ENCODE measurements at regions not wholly inside any gene's neighbourhood (a gene's known extent, or its start where the extent isn't known, plus 50 kb on each side); places are given as distances from the start of the nearest gene placed in this dataset.
"Not testable (repeated sequence)": the region's sequence is repeated elsewhere in the genome, so short reads cannot be mapped to it uniquely, and the experiment has no call there.

- no peak for DNase-seq
Measured at GRCh38 chr7:84941936-84942335, 244.9 kb downstream of the SEMA3D start.

GRCh38 chr7:84941291-84941690 is 245.6 kb downstream of the SEMA3D start:
- no peak for DNase-seq

GRCh38 chr7:84939888-84940287 is 247.0 kb downstream of the SEMA3D start:
- DNase-seq: no peak

GRCh38 chr7:84939442-84939841 is 247.4 kb downstream of the SEMA3D start:
- DNase-seq: no peak

GRCh38 chr7:84924353-84924752 is 262.5 kb downstream of the SEMA3D start:
- no peak for DNase-seq

- DNase-seq: no peak
Measured at GRCh38 chr7:84923348-84923747, 263.5 kb downstream of the SEMA3D start.

GRCh38 chr7:84921154-84921553 is 265.7 kb downstream of the SEMA3D start:
- no peak for DNase-seq

GRCh38 chr7:84916973-84917372 is 269.9 kb downstream of the SEMA3D start:
- not testable (repeated sequence) for DNase-seq

- no peak for DNase-seq
Measured at GRCh38 chr7:84916161-84916560, 270.7 kb downstream of the SEMA3D start.

GRCh38 chr7:84914598-84914997 is 272.3 kb downstream of the SEMA3D start:
- DNase-seq: no peak

- DNase-seq: no peak
Measured at GRCh38 chr7:84913731-84914130, 273.1 kb downstream of the SEMA3D start.

GRCh38 chr7:84912993-84913635 is 273.7 kb downstream of the SEMA3D start:
- DNase-seq: no peak

- DNase-seq: no peak
Measured at GRCh38 chr7:84912537-84912936, 274.3 kb downstream of the SEMA3D start.

GRCh38 chr7:84912018-84912417 is 274.8 kb downstream of the SEMA3D start:
- DNase-seq: no peak

- DNase-seq: no peak
Measured at GRCh38 chr7:84911077-84911476, 275.8 kb downstream of the SEMA3D start.

GRCh38 chr7:84910322-84910721 is 276.5 kb downstream of the SEMA3D start:
- DNase-seq: not testable (repeated sequence)

GRCh38 chr7:84908196-84908793 is 278.6 kb downstream of the SEMA3D start:
- DNase-seq: no peak

- DNase-seq: no peak
Measured at GRCh38 chr7:84906889-84907288, 280.0 kb downstream of the SEMA3D start.

GRCh38 chr7:84904561-84904960 is 282.3 kb downstream of the SEMA3D start:
- no peak for DNase-seq

- no peak for DNase-seq
Measured at GRCh38 chr7:84901366-84901765, 285.5 kb downstream of the SEMA3D start.

GRCh38 chr7:84900215-84900614 is 286.6 kb downstream of the SEMA3D start:
- DNase-seq: no peak

- no peak for DNase-seq
Measured at GRCh38 chr7:84895563-84895962, 291.3 kb downstream of the SEMA3D start.

- DNase-seq: not testable (repeated sequence)
Measured at GRCh38 chr7:84883570-84883969, 303.3 kb downstream of the SEMA3D start.

- not testable (repeated sequence) for DNase-seq
Measured at GRCh38 chr7:84880326-84880997, 306.4 kb downstream of the SEMA3D start.

Data from NCI-H2171 (cell line).